Testis (tissue), 2 donors: ENCODE measurements at regions not wholly inside any gene's neighbourhood (a gene's known extent, or its start where the extent isn't known, plus 50 kb on each side); places are given as distances from the start of the nearest gene placed in this dataset.

Experiments
- POLR2A ChIP-seq: fragments of 450-650 bp; IDR thresholded peaks from one replicate; pipeline ENCODE4 v1.6.1; 2017; ENCODE audit warnings: antibody characterized with exemption, mild to moderate bottlenecking, moderate library complexity
- TF ChIP-seq, protein P1 (sequence below), 3 experiments: fragments of 450-650 bp in 2 of 3; fragments of 200-600 bp in 1 of 3; sonication (generic) in 1 of 3; IDR thresholded peaks; one replicate each; pipeline ENCODE4 v1.5.1; 2016 to 2019; ENCODE audit warnings: antibody characterized with exemption in 3 of 3, mild to moderate bottlenecking in 2 of 3, moderate library complexity in 1 of 3

DNA sequence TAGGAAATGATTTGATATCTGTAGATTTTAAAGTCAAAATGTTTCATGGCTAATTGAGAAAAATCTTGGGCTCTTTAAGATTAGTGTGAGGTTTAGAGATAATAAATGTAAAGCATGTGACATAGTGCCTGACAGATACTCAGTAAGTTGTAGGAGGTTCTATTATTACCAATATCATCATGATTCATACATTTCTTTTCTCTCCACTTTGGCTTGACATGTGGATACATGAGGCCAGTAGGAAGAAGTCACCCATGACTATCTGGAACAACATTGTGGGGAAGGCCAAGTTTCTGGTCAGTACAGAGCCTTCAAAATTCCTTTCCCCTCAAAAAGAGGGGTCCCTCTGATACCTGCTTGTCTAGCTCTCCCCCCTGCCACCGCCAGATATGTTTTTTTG is 91.2 kb upstream of the SORBS2 start:
- TF ChIP-seq, protein P1, sequence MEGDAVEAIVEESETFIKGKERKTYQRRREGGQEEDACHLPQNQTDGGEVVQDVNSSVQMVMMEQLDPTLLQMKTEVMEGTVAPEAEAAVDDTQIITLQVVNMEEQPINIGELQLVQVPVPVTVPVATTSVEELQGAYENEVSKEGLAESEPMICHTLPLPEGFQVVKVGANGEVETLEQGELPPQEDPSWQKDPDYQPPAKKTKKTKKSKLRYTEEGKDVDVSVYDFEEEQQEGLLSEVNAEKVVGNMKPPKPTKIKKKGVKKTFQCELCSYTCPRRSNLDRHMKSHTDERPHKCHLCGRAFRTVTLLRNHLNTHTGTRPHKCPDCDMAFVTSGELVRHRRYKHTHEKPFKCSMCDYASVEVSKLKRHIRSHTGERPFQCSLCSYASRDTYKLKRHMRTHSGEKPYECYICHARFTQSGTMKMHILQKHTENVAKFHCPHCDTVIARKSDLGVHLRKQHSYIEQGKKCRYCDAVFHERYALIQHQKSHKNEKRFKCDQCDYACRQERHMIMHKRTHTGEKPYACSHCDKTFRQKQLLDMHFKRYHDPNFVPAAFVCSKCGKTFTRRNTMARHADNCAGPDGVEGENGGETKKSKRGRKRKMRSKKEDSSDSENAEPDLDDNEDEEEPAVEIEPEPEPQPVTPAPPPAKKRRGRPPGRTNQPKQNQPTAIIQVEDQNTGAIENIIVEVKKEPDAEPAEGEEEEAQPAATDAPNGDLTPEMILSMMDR (IDR thresholded peaks at IDR 0.05) = no peak
- no peak for TF ChIP-seq POLR2A
